Transverse colon (tissue), 4 donors: ENCODE measurements at regions not wholly inside any gene's neighbourhood (a gene's known extent, or its start where the extent isn't known, plus 50 kb on each side); places are given as distances from the start of the nearest gene placed in this dataset.
"Not testable (repeated sequence)": the region's sequence is repeated elsewhere in the genome, so short reads cannot be mapped to it uniquely, and the experiment has no call there.

Experiments
- DNase-seq: peaks from one replicate; pipeline ENCODE4 v3.0.0-alpha.2; 2019
- H3K27ac ChIP-seq, 4 donors: fragments of 200-600 bp; sonication (generic); 2 replicates each; pipeline ENCODE4 v1.5.1; 2016 to 2018; ENCODE audit warnings: inconsistent platforms in 4 of 4
- H3K27me3 ChIP-seq: fragments of 200-600 bp; sonication (generic); 2 replicates; pipeline ENCODE4 v1.5.1; 2017; ENCODE audit warnings: inconsistent platforms
- H3K36me3 ChIP-seq, 4 donors: fragments of 200-600 bp; sonication (generic); 2 replicates each; pipeline ENCODE4 v1.5.1; 2017 to 2019; ENCODE audit warnings: inconsistent platforms in 4 of 4
- H3K4me1 ChIP-seq, 4 donors: fragments of 200-600 bp; sonication (generic); 2 replicates each; pipeline ENCODE4 v1.5.1; 2017 to 2020; ENCODE audit warnings: inconsistent platforms in 4 of 4
- H3K4me3 ChIP-seq, 4 donors: fragments of 200-600 bp; sonication (generic); 1 replicate in 1 of 4; 2 replicates in 3 of 4; pipeline versions ENCODE4 v1.5.1 to v1.6.1; 2017 to 2019; ENCODE audit warnings: inconsistent platforms in 4 of 4
- H3K9me3 ChIP-seq, 2 donors: fragments of 200-600 bp; sonication (generic); 2 replicates each; pipeline ENCODE4 v1.5.1; 2017 to 2019; ENCODE audit warnings: inconsistent platforms in 2 of 2
- CTCF ChIP-seq, 5 experiments: fragments of 200-600 bp in 3 of 5; fragments of 450-650 bp in 2 of 5; sonication (generic) in 3 of 5; IDR thresholded peaks; 1 replicate in 2 of 5; 2 replicates in 3 of 5; pipeline ENCODE4 v1.5.1; 2016 to 2017; ENCODE audit warnings: antibody characterized with exemption in 5 of 5, inconsistent platforms in 3 of 5, mild to moderate bottlenecking in 2 of 5, moderate library complexity in 1 of 5
- EP300 ChIP-seq: sonication (generic); formaldehyde crosslinking; IDR thresholded peaks from one replicate; pipeline ENCODE4 v1.6.1; 2017; ENCODE audit warnings: antibody characterized with exemption, low read depth
- POLR2A ChIP-seq: fragments of 450-650 bp; IDR thresholded peaks from one replicate; pipeline ENCODE4 v1.6.1; 2016; ENCODE audit warnings: antibody characterized with exemption, mild to moderate bottlenecking, moderate library complexity
- POLR2AphosphoS5 ChIP-seq, 3 donors: sonication (generic); formaldehyde crosslinking; IDR thresholded peaks; one replicate each; pipeline ENCODE4 v1.6.1; 2016; ENCODE audit warnings: antibody characterized with exemption in 3 of 3
- WGBS, 2 donors: methylation state at CpG; one replicate each; pipeline ENCODE4 v1.1.5; 2018; ENCODE audit warnings: low coverage in 1 of 2; 5-methylcytosine and 5-hydroxymethylcytosine counted together
- in situ Hi-C, 4 donors: fragments of 200-750 bp; cut with MboI; loops; one replicate each; pipeline versions ENCODE4 v1.15.0 to v1.15.1; 2017; ENCODE audit warnings: low sequenced_read_pairs in 3 of 4, low pct_ligation_motif_present in 1 of 4, low pct_unique_long_range_greater_than_20kb in 1 of 4
- intact Hi-C: fragments of 100-400 bp; cut with DNase I; formaldehyde crosslinking; loops from one replicate; pipeline ENCODE4 v1.15.1; 2023; ENCODE audit warnings: low total_unique reads

- Histone ChIP-seq H3K27ac (no peak overlapping the region), H3K4me3 (no peak overlapping the region), H3K4me1 (no peaks in the 10 kb centered on the region), H3K9me3 (no peaks in the 10 kb centered on the region), H3K27me3 (no peaks in the 10 kb centered on the region), H3K36me3 (no peaks in the 10 kb centered on the region)
- intact Hi-C loops, result no loop called here
- WGBS, 2 donors, result 82 to 88% methylated on average over 3 to 4 of the region's 4 CpGs
- no peak for TF ChIP-seq POLR2A
- TF ChIP-seq EP300, result no peak
- TF ChIP-seq POLR2AphosphoS5 (IDR thresholded peaks at IDR 0.05), result no peak
- no peak for TF ChIP-seq CTCF (IDR thresholded peaks at IDR 0.05)
- in situ Hi-C loops, result no loop called here
- no peak for DNase-seq
Observed at GRCh38 chr20:54736421-54736820, 261.0 kb downstream of the DOK5 start.

- intact Hi-C loops, result no loop called here
- no peak for TF ChIP-seq POLR2A
- no peak for TF ChIP-seq CTCF (IDR thresholded peaks at IDR 0.05)
- TF ChIP-seq POLR2AphosphoS5 (IDR thresholded peaks at IDR 0.05), result no peak
- TF ChIP-seq EP300, result no peak
- Histone ChIP-seq H3K27me3 (no peaks in the 10 kb centered on the region), H3K4me1 (no peaks in the 10 kb centered on the region), H3K36me3 (no peaks in the 10 kb centered on the region), H3K9me3 (no peaks in the 10 kb centered on the region), H3K27ac (no peak overlapping the region), H3K4me3 (no peak overlapping the region)
- in situ Hi-C loops, result no loop called here
- no peak for DNase-seq
Observed at GRCh38 chr20:54733687-54734086, 258.3 kb downstream of the DOK5 start.

- Histone ChIP-seq H3K36me3 (no peaks in the 10 kb centered on the region), H3K4me1 (no peaks in the 10 kb centered on the region), H3K27ac (no peak overlapping the region), H3K9me3 (no peaks in the 10 kb centered on the region), H3K4me3 (no peak overlapping the region), H3K27me3 (no peaks in the 10 kb centered on the region)
- WGBS, 2 donors, result 66 to 76% methylated on average over 4 of the region's 4 CpGs
- DNase-seq, result no peak
- no peak for TF ChIP-seq POLR2AphosphoS5 (IDR thresholded peaks at IDR 0.05)
- TF ChIP-seq POLR2A, result no peak
- no peak for TF ChIP-seq CTCF (IDR thresholded peaks at IDR 0.05)
- in situ Hi-C loops, result no loop called here
- intact Hi-C loops, result no loop called here
Observed at GRCh38 chr20:54727490-54727889, 252.1 kb downstream of the DOK5 start.

- no peak overlapping the region for H3K4me3 ChIP-seq
- H3K36me3 ChIP-seq, result no peaks in the 10 kb centered on the region
- no peaks in the 10 kb centered on the region for H3K9me3 ChIP-seq
- no peaks in the 10 kb centered on the region for H3K27me3 ChIP-seq
- no peaks in the 10 kb centered on the region for H3K4me1 ChIP-seq
- intact Hi-C loops (no loop called here), in situ Hi-C loops (no loop called here)
- DNase-seq, result no peak
- no peak overlapping the region for H3K27ac ChIP-seq
- no peak for TF ChIP-seq POLR2AphosphoS5 (IDR thresholded peaks at IDR 0.05)
- TF ChIP-seq CTCF (IDR thresholded peaks at IDR 0.05), result no peak
- TF ChIP-seq POLR2A, result no peak
- TF ChIP-seq EP300, result no peak
- WGBS, 2 donors, result 49 to 62% methylated on average over 3 to 6 of the region's 6 CpGs
Observed at GRCh38 chr20:54726687-54727300, 251.4 kb downstream of the DOK5 start.

GRCh38 chr20:54725266-54725665, 249.9 kb downstream of the DOK5 start:
- H3K4me1 ChIP-seq, in situ Hi-C loops, H3K27me3 ChIP-seq, H3K9me3 ChIP-seq, intact Hi-C loops, H3K27ac ChIP-seq, H3K4me3 ChIP-seq, H3K36me3 ChIP-seq, DNase-seq: not testable (repeated sequence)
- WGBS, 2 donors, result 79% methylated on average over 2 of the region's 2 CpGs
